ENCODE measurements at regions not wholly inside any gene's neighbourhood (a gene's known extent, or its start where the extent isn't known, plus 50 kb on each side); places are given as distances from the start of the nearest gene placed in this dataset.

DNA sequence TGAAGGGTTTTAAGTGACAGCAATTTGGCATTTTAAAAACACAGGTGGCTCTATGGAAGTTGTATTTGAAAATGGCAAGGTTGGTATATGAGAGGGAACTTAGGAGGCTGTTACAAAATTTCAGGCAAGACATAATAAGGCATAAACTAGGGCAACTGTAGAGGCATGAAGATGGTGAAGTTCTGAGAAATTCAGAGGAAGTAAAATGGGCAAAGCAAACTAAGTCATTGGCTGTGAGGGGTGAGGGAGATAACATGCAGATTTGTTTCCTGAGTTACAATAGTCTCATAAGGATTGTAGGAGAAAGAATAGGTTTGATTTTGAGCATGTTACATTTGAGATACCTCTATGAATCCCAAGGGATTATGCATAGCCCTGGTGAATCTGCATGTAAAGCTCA lies 302.9 kb upstream of the ARHGEF26 start:
- TF ChIP-seq, protein P1, sequence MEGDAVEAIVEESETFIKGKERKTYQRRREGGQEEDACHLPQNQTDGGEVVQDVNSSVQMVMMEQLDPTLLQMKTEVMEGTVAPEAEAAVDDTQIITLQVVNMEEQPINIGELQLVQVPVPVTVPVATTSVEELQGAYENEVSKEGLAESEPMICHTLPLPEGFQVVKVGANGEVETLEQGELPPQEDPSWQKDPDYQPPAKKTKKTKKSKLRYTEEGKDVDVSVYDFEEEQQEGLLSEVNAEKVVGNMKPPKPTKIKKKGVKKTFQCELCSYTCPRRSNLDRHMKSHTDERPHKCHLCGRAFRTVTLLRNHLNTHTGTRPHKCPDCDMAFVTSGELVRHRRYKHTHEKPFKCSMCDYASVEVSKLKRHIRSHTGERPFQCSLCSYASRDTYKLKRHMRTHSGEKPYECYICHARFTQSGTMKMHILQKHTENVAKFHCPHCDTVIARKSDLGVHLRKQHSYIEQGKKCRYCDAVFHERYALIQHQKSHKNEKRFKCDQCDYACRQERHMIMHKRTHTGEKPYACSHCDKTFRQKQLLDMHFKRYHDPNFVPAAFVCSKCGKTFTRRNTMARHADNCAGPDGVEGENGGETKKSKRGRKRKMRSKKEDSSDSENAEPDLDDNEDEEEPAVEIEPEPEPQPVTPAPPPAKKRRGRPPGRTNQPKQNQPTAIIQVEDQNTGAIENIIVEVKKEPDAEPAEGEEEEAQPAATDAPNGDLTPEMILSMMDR (conservative IDR thresholded peaks at IDR 0.05; ENCODE audit: low read length): no peak
- TF ChIP-seq EZH2phosphoT487 (IDR thresholded peaks at IDR 0.05; ENCODE audit: borderline replicate concordance): no peak
